A673 (cell line): ENCODE measurements at regions not wholly inside any gene's neighbourhood (a gene's known extent, or its start where the extent isn't known, plus 50 kb on each side); places are given as distances from the start of the nearest gene placed in this dataset.

ENCODE experiments used
- EZH2 ChIP-seq: fragments of 200-600 bp; sonication (generic); IDR thresholded peaks from 2 replicates; pipeline ENCODE4 v1.6.1; 2017; ENCODE audit warnings: borderline replicate concordance, low read depth, mild to moderate bottlenecking, mixed read lengths, antibody characterized with exemption, low read length; ENCODE audit not compliant: poor library complexity, severe bottlenecking
- TF ChIP-seq, protein P1 (sequence below): fragments of 300-800, 200-600 bp; sonication (generic); conservative IDR thresholded peaks from 2 replicates; pipeline ENCODE4 v1.5.1; 2017; ENCODE audit warnings: low read depth, mild to moderate bottlenecking, antibody characterized with exemption, low read length, moderate library complexity, mixed read lengths

DNA sequence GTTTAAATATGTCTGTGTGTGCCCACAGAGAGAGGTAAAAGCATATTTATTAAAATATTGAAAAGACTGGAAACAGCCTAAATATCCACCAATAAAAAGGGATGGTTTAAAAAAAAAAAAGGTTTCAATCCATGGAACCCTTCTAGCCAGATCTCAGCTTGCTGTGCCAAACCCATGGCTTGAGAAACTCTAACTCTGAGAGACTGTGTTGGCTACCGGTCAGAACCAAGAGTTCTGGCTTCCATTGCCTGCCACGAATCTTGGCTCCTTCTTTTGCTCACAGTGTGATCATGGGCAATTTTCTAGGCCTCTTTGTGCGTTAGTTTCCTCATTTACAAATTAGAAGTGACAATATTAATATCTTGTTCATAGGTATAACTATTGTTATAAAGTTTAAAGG is 201.3 kb upstream of the IRX3 start:
- TF ChIP-seq, protein P1, sequence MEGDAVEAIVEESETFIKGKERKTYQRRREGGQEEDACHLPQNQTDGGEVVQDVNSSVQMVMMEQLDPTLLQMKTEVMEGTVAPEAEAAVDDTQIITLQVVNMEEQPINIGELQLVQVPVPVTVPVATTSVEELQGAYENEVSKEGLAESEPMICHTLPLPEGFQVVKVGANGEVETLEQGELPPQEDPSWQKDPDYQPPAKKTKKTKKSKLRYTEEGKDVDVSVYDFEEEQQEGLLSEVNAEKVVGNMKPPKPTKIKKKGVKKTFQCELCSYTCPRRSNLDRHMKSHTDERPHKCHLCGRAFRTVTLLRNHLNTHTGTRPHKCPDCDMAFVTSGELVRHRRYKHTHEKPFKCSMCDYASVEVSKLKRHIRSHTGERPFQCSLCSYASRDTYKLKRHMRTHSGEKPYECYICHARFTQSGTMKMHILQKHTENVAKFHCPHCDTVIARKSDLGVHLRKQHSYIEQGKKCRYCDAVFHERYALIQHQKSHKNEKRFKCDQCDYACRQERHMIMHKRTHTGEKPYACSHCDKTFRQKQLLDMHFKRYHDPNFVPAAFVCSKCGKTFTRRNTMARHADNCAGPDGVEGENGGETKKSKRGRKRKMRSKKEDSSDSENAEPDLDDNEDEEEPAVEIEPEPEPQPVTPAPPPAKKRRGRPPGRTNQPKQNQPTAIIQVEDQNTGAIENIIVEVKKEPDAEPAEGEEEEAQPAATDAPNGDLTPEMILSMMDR: no peak
- no peak for TF ChIP-seq EZH2
